ENCODE measurements at regions not wholly inside any gene's neighbourhood (a gene's known extent, or its start where the extent isn't known, plus 50 kb on each side); places are given as distances from the start of the nearest gene placed in this dataset.

DNA sequence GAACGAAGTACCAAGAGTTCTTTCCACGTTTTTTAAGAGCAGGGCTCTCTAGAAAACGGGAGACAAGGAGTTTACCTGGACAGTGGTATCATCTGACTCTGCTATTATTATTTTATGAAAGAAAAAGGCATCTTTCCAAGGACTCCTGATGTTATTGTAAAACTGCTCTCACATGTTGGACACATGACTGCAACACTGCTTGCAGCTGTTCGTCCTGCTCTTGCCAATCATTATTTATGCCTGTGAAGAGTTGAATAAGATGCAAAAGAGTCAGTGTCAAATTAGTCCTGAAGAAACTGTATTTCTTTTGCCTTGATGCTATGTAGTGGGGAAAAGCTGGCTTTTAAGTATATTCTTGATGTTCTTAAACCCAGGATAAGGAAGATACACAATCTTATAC is 284.5 kb upstream of the PTGER4 start:
- in situ Hi-C loops (cut with HindIII; ENCODE audit: low sequenced_read_pairs) = no loop called here
- TF ChIP-seq, protein P1, sequence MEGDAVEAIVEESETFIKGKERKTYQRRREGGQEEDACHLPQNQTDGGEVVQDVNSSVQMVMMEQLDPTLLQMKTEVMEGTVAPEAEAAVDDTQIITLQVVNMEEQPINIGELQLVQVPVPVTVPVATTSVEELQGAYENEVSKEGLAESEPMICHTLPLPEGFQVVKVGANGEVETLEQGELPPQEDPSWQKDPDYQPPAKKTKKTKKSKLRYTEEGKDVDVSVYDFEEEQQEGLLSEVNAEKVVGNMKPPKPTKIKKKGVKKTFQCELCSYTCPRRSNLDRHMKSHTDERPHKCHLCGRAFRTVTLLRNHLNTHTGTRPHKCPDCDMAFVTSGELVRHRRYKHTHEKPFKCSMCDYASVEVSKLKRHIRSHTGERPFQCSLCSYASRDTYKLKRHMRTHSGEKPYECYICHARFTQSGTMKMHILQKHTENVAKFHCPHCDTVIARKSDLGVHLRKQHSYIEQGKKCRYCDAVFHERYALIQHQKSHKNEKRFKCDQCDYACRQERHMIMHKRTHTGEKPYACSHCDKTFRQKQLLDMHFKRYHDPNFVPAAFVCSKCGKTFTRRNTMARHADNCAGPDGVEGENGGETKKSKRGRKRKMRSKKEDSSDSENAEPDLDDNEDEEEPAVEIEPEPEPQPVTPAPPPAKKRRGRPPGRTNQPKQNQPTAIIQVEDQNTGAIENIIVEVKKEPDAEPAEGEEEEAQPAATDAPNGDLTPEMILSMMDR (IDR thresholded peaks at IDR 0.05; ENCODE audit: low read depth, low read length) = no peak
- H3K4me3 ChIP-seq (ENCODE audit: low read depth, low read length) = no peak overlapping the region
- DNase-seq (ENCODE audit: low read depth, low spot score) = no peak

DNA sequence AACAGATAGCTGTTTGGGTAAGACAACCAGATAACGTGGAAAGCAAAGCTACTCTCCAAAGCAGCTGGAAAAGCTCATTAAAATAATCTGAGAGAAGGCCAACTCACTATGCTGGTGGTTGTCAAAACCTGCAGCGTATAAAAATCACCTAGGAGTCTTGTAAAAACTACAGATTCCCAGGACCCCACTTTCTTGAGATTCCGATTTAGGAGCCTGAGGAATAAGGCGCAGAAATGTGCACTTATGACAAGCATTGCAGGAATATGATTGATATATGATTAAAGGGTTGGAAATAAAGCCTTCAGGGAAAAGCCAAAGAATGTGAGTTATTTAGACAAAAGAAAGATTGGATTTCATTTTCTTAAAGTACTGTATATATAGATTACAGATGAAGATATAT is 285.0 kb upstream of the PTGER4 start:
- in situ Hi-C loops (cut with HindIII; ENCODE audit: low sequenced_read_pairs) = no loop called here
- DNase-seq (ENCODE audit: low read depth, low spot score) = no peak

DNA sequence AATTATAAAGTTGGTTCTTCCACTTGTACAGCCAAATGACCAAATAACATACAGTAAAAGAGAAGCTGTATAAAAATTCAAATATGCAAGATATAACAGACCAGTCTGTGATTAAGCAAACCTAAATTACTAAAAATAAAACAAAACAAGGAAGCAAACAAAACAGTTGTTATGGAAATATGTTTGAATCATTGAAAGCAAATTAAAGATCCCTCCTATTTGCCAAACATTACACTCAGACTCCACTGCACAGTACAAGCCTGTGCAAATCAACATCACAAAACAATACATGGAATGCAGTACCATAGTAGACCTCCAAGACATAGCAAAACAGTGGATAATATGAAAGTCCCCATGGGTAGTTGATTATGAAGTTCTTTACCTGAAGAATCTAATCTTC is 288.1 kb upstream of the PTGER4 start:
- no peak for DNase-seq (ENCODE audit: low read depth, low spot score)
- TF ChIP-seq, protein P1 (IDR thresholded peaks at IDR 0.05; ENCODE audit: low read depth, low read length) = no peak
- in situ Hi-C loops (cut with HindIII; ENCODE audit: low sequenced_read_pairs) = no loop called here
- H3K4me3 ChIP-seq (ENCODE audit: low read depth, low read length) = no peak overlapping the region

More for the DNA sequence above, 285.0 kb upstream of the PTGER4 start:
- no peak overlapping the region for H3K4me3 ChIP-seq (ENCODE audit: low read depth, low read length)
- TF ChIP-seq, protein P1 (IDR thresholded peaks at IDR 0.05; ENCODE audit: low read depth, low read length) = no peak

DNA sequence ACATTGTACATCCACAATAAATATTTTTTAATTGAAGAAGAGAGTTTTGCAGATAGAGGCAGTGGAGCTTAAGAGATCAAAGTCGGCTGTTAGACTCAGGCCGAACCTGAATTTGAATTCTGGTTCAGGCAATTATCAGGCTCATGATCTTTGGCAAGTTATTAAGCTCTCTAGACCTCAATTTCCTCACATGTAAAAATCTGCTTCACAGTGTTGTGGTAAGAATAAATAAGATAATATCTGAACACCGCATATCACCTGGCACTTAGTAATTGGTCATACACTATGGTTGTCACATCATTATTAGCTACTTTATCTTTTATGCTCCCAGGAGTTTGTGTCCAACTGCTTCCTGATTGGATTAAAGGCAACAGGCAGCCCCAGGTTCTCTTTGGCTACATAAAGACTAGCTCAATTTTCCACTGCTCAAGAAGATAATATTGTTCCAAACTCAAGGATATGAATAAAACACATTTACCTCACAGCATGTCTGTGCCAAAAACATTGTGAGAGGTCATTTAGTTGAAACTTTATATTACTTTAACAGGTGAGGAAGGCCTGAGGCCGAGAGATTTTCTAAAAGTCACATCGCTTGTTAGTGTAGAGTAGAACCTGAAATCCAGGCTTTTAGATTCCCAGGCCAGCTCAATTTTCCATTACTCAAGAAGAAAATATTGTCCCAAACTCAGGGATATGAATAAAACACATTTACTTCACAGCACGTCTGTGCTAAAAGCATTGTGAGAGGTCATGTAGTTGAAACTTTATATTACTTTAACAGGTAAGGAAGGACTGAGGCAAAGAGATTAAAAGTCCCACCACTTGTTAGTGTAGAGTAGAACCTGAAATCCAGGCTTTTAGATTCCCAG is 289.2 kb upstream of the PTGER4 start:
- no peak for DNase-seq (ENCODE audit: low read depth, low spot score)
- TF ChIP-seq, protein P1 (IDR thresholded peaks at IDR 0.05; ENCODE audit: low read depth, low read length) = no peak
- in situ Hi-C loops (cut with HindIII; ENCODE audit: low sequenced_read_pairs) = no loop called here
- no peak overlapping the region for H3K4me3 ChIP-seq (ENCODE audit: low read depth, low read length)

DNA sequence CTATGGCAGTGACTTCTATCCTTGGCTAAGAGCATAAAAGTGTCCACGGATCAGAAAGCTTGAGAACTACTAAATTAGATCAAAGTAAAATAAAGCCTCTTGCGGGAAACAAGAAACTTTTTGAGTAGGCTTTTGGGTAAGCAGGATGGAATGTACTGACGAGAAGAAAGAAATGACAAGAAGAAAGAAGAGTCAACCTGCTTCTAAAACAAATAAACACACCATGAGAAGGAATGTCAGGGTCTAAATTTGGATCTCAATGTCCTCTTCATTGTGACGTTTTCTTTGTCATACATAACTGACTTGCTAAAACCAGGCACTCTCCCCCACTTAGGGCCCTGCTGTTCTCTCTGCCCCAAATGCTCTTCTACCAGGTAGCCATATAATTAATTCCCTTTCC is 290.1 kb upstream of the PTGER4 start:
- in situ Hi-C loops (cut with HindIII; ENCODE audit: low sequenced_read_pairs) = no loop called here
- no peak for DNase-seq (ENCODE audit: low read depth, low spot score)
- TF ChIP-seq, protein P1 (IDR thresholded peaks at IDR 0.05; ENCODE audit: low read depth, low read length) = no peak

DNA sequence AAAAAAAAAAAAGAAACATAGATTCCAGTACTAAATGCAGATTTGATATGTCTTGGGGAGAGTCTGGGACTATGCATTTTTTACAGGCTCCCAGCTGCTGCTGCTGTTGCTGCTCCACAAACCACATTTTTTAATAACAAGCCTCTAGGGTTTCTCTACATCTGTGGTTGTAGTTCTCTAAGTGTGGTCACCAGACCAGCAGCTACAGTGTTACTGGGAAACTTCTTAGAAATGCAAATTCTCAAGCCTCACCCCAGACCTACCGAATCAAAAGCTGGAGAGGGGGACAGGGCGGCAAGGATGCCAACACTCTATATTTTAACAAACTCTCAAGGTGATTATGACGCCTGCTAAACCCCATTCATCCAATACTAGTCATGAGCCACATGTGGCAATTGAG is 293.4 kb upstream of the PTGER4 start:
- DNase-seq (ENCODE audit: low read depth, low spot score) = peak; percentile 66
- in situ Hi-C loops (cut with HindIII; ENCODE audit: low sequenced_read_pairs) = no loop called here
- TF ChIP-seq, protein P1 (IDR thresholded peaks at IDR 0.05; ENCODE audit: low read depth, low read length) = no peak
- H3K4me3 ChIP-seq (ENCODE audit: low read depth, low read length) = no peak overlapping the region

More for the DNA sequence above, 290.1 kb upstream of the PTGER4 start:
- no peak overlapping the region for H3K4me3 ChIP-seq (ENCODE audit: low read depth, low read length)
